Spleen (tissue), 11 donors: ENCODE measurements at regions not wholly inside any gene's neighbourhood (a gene's known extent, or its start where the extent isn't known, plus 50 kb on each side); places are given as distances from the start of the nearest gene placed in this dataset.

Source experiments
- DNase-seq: peaks from one replicate; pipeline ENCODE4 v3.0.0-alpha.2; 2020
- H3K27ac ChIP-seq, 8 donors: fragments of 200-600 bp; sonication (generic) in 7 of 8; 1 replicate in 4 of 8; 2 replicates in 4 of 8; pipeline versions ENCODE4 v1.5.0 to v1.8.0; 2016 to 2021; ENCODE audit warnings: inconsistent platforms in 4 of 8, mild to moderate bottlenecking in 4 of 8, moderate library complexity in 1 of 8
- H3K27me3 ChIP-seq, 7 donors: fragments of 200-600 bp; sonication (generic) in 6 of 7; replicated peaks in 1 of 7; 1 replicate in 4 of 7; 2 replicates in 3 of 7; pipeline versions ENCODE4 v1.5.0 to v1.8.0; 2016 to 2021; ENCODE audit warnings: inconsistent platforms in 3 of 7, mild to moderate bottlenecking in 1 of 7
- H3K36me3 ChIP-seq, 6 donors: fragments of 200-600 bp; sonication (generic) in 5 of 6; 1 replicate in 4 of 6; 2 replicates in 2 of 6; pipeline versions ENCODE4 v1.5.0 to v1.8.0; 2016 to 2021; ENCODE audit warnings: inconsistent platforms in 2 of 6
- H3K4me1 ChIP-seq, 6 donors: fragments of 200-600 bp; sonication (generic) in 5 of 6; 1 replicate in 3 of 6; 2 replicates in 3 of 6; pipeline versions ENCODE4 v1.5.0 to v1.8.0; 2016 to 2021; ENCODE audit warnings: inconsistent platforms in 3 of 6
- H3K4me3 ChIP-seq, 8 donors: fragments of 200-600 bp; sonication (generic) in 7 of 8; 1 replicate in 4 of 8; 2 replicates in 4 of 8; pipeline versions ENCODE4 v1.5.0 to v1.8.0; 2016 to 2021; ENCODE audit warnings: inconsistent platforms in 4 of 8, mild to moderate bottlenecking in 4 of 8, moderate library complexity in 2 of 8
- H3K9me3 ChIP-seq, 8 donors: fragments of 200-600 bp; sonication (generic) in 7 of 8; 1 replicate in 4 of 8; 2 replicates in 4 of 8; pipeline versions ENCODE4 v1.5.0 to v1.8.0; 2016 to 2021; ENCODE audit warnings: inconsistent platforms in 4 of 8
- POLR2A ChIP-seq, 3 donors: fragments of 450-650 bp; IDR thresholded peaks; one replicate each; pipeline ENCODE4 v1.5.1; 2017; ENCODE audit warnings: antibody characterized with exemption in 3 of 3, mild to moderate bottlenecking in 1 of 3
- POLR2AphosphoS5 ChIP-seq, 3 donors: sonication (generic); formaldehyde crosslinking; IDR thresholded peaks; one replicate each; pipeline ENCODE4 v1.5.1; 2017; ENCODE audit warnings: antibody characterized with exemption in 3 of 3
- WGBS, 5 donors: extraction: QIAGEN DNeasy Blood & Tissue Kit in 3 of 5; methylation state at CpG; one replicate each; pipeline versions ENCODE4 v1.1.5 to v1.1.7; 2013 to 2018; 5-methylcytosine and 5-hydroxymethylcytosine counted together
- intact Hi-C: fragments of 100-400 bp; cut with DNase I; formaldehyde crosslinking; loops from one replicate; pipeline ENCODE4 v1.15.0; 2023; ENCODE audit warnings: low total_unique reads
- TF ChIP-seq, protein P1 (sequence below), 11 experiments: fragments of 200-600 bp in 7 of 11; fragments of 450-650 bp in 4 of 11; sonication (generic) in 4 of 11; IDR thresholded peaks in 8 of 11; conservative IDR thresholded peaks in 3 of 11; 1 replicate in 7 of 11; 2 replicates in 4 of 11; pipeline versions ENCODE4 v1.4.0 to v1.8.0; 2016 to 2021; ENCODE audit warnings: antibody characterized with exemption in 11 of 11, inconsistent platforms in 4 of 11, mild to moderate bottlenecking in 1 of 11
- donor health status: healthy with polysubstance abuse.
- donor health status: DM: no; HTN: no; CAD: no; lungs with moderate emphysema.
- donor health status: DM: no; HTN: no; CAD: no.
- donor health status: Bipolar disorder and iron deficiency.
- donor health status: healthy.
- donor health status: DM: no; HTN: no; CAD: no.
- donor health status: DM: yes; HTN: yes; CAD: no.

DNA sequence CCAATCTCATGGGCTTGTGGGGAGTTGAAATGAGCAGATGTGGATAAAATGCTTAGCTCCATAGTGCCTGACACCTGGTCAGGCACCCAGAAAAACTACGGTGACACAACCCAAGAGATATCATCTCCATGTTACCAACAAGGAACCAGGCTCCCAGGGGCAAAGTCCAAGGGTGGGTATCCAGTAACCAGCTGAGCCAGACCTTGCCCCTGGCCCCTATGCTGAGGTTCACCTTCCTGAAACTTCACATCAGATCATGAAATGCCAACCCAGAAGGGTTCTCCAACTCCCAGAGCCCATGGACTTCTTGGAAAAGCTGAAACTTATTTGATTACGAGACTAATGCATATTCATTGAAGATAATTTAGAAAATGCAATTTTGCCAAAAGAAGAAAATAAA is 141.8 kb upstream of the KCNG1 start:
- intact Hi-C loops = no loop called here
- Histone ChIP-seq H3K4me3 (no peak overlapping the region), H3K27me3 (peaks cover 0 to 36% (median 0%) of the 10 kb centered on the region in 7 donors), H3K36me3 (no peaks in the 10 kb centered on the region), H3K4me1 (no peaks in the 10 kb centered on the region), H3K27ac (no peak overlapping the region), H3K9me3 (peaks cover 0 to 10% (median 0%) of the 10 kb centered on the region in 8 donors)
- no peak for DNase-seq
- 83 to 96% (median 92%) methylated on average over 2 of the region's 2 CpGs for WGBS, 5 donors
- no peak for TF ChIP-seq POLR2AphosphoS5 (IDR thresholded peaks at IDR 0.05)
- TF ChIP-seq POLR2A (IDR thresholded peaks at IDR 0.05) = no peak
- TF ChIP-seq, protein P1, sequence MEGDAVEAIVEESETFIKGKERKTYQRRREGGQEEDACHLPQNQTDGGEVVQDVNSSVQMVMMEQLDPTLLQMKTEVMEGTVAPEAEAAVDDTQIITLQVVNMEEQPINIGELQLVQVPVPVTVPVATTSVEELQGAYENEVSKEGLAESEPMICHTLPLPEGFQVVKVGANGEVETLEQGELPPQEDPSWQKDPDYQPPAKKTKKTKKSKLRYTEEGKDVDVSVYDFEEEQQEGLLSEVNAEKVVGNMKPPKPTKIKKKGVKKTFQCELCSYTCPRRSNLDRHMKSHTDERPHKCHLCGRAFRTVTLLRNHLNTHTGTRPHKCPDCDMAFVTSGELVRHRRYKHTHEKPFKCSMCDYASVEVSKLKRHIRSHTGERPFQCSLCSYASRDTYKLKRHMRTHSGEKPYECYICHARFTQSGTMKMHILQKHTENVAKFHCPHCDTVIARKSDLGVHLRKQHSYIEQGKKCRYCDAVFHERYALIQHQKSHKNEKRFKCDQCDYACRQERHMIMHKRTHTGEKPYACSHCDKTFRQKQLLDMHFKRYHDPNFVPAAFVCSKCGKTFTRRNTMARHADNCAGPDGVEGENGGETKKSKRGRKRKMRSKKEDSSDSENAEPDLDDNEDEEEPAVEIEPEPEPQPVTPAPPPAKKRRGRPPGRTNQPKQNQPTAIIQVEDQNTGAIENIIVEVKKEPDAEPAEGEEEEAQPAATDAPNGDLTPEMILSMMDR (IDR thresholded peaks at IDR 0.05 in 8 of 11, conservative IDR thresholded peaks at IDR 0.05 in 3 of 11) = no peak

DNA sequence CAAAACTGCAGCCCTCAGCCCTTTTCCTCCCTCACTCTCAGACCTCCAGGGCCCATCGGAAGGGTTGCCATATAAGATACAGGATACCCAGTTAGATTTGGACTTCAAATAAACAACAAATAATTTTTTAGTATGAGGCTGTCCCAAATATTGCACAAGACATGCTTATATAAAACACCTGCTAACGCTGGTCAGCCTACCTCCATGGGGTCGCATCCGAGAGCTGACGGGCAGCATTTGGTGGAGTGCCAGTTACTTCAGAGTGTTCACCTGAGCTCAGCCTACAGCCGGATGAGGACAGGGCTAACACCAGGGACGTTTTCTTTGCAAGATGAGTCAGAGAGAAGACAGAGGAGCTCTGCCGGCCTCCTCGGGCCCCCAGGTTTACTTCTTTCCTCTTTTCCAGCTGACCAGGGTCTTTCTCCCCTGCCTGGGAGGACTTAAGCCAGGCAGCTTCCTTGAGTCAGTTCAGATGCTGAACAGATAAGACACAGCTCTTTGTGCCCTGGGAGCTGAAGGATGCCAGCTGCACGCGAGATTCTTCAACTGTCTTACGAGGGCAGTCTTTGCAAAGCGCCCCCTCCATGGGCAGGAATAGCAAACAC is 141.2 kb upstream of the KCNG1 start:
- intact Hi-C loops = no loop called here
- peaks cover 0 to 4% (median 0%) of the 10 kb centered on the region in 8 donors for H3K9me3 ChIP-seq
- 68 to 79% (median 74%) methylated on average over 12 to 13 of the region's 13 CpGs for WGBS, 5 donors
- H3K27me3 ChIP-seq = peaks cover 0 to 43% (median 6%) of the 10 kb centered on the region in 7 donors
- no peak overlapping the region for H3K4me3 ChIP-seq
- TF ChIP-seq POLR2A (IDR thresholded peaks at IDR 0.05) (no peak), POLR2AphosphoS5 (IDR thresholded peaks at IDR 0.05) (no peak)
- TF ChIP-seq, protein P1 (IDR thresholded peaks at IDR 0.05 in 8 of 11, conservative IDR thresholded peaks at IDR 0.05 in 3 of 11) = no peak
- no peaks in the 10 kb centered on the region for H3K36me3 ChIP-seq
- H3K4me1 ChIP-seq = no peaks in the 10 kb centered on the region
- H3K27ac ChIP-seq = no peak overlapping the region
- DNase-seq = no peak

DNA sequence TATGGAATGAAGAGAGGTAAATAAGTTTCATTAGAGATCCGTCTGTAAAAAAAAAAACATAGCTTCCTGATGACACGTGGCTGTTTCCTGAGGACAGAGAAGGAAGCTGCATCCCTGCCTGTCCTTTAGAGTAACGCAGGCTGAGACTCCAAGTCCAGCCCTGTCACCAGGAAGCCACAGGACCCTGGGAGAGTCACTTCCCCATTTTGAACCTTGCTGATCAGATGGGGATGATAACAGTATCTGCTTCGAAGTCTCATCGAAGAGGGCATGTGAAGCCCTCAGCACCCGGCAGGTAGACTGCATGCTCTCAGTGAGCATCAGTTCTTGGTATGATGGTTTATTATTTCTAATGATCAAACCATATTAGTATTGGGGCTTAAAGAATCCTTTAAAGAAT is 139.1 kb upstream of the KCNG1 start:
- no peak overlapping the region for H3K27ac ChIP-seq
- 28 to 42% (median 35%) methylated on average over 6 of the region's 6 CpGs for WGBS, 5 donors
- H3K4me1 ChIP-seq = no peaks in the 10 kb centered on the region
- peaks cover 0 to 63% (median 6%) of the 10 kb centered on the region in 7 donors for H3K27me3 ChIP-seq
- H3K36me3 ChIP-seq = no peaks in the 10 kb centered on the region
- peaks cover 0 to 4% (median 0%) of the 10 kb centered on the region in 8 donors for H3K9me3 ChIP-seq
- intact Hi-C loops = no loop called here
- TF ChIP-seq, protein P1 (IDR thresholded peaks at IDR 0.05 in 8 of 11, conservative IDR thresholded peaks at IDR 0.05 in 3 of 11) = no peak
- TF ChIP-seq POLR2A (IDR thresholded peaks at IDR 0.05) = no peak
- no peak for TF ChIP-seq POLR2AphosphoS5 (IDR thresholded peaks at IDR 0.05)
- no peak for DNase-seq
- no peak overlapping the region for H3K4me3 ChIP-seq

DNA sequence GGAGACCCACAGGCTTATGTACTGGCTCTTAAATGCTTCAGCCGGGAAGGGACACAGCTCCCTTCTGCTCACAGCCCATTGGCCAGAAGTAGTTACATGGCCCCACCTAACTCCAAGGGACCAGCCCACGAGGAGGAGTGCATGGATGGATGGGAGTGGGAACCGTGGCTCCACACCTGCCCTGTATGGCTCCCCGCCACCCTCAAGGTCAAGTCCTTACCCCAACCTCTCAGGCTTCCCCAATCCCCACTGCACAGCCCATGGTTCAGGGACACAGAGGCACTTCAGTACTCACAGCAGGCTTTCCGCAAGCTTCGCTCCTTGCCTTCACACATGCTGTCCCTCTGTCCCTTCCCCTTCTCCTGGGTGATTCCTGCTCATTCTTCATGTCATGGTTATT is 137.9 kb upstream of the KCNG1 start:
- no peaks in the 10 kb centered on the region for H3K36me3 ChIP-seq
- DNase-seq = no peak
- H3K9me3 ChIP-seq = no peaks in the 10 kb centered on the region
- H3K4me1 ChIP-seq = no peaks in the 10 kb centered on the region
- H3K4me3 ChIP-seq = no peak overlapping the region
- WGBS, 5 donors = 61 to 91% (median 76%) methylated on average over 4 to 6 of the region's 6 CpGs
- no peak for TF ChIP-seq POLR2A (IDR thresholded peaks at IDR 0.05)
- TF ChIP-seq, protein P1 (IDR thresholded peaks at IDR 0.05 in 8 of 11, conservative IDR thresholded peaks at IDR 0.05 in 3 of 11) = no peak
- peaks cover 0 to 71% (median 6%) of the 10 kb centered on the region in 7 donors for H3K27me3 ChIP-seq
- intact Hi-C loops = no loop called here
- H3K27ac ChIP-seq = no peak overlapping the region
